Transverse colon (tissue), 3 donors: ENCODE measurements at regions not wholly inside any gene's neighbourhood (a gene's known extent, or its start where the extent isn't known, plus 50 kb on each side); places are given as distances from the start of the nearest gene placed in this dataset.

ENCODE experiments used
- CTCF ChIP-seq, 5 experiments: fragments of 200-600 bp in 3 of 5; fragments of 450-650 bp in 2 of 5; sonication (generic) in 3 of 5; IDR thresholded peaks; 1 replicate in 2 of 5; 2 replicates in 3 of 5; pipeline ENCODE4 v1.5.1; 2016 to 2017; ENCODE audit warnings: antibody characterized with exemption in 5 of 5, inconsistent platforms in 3 of 5, mild to moderate bottlenecking in 2 of 5, moderate library complexity in 1 of 5
- POLR2A ChIP-seq: fragments of 450-650 bp; IDR thresholded peaks from one replicate; pipeline ENCODE4 v1.6.1; 2016; ENCODE audit warnings: antibody characterized with exemption, mild to moderate bottlenecking, moderate library complexity

DNA sequence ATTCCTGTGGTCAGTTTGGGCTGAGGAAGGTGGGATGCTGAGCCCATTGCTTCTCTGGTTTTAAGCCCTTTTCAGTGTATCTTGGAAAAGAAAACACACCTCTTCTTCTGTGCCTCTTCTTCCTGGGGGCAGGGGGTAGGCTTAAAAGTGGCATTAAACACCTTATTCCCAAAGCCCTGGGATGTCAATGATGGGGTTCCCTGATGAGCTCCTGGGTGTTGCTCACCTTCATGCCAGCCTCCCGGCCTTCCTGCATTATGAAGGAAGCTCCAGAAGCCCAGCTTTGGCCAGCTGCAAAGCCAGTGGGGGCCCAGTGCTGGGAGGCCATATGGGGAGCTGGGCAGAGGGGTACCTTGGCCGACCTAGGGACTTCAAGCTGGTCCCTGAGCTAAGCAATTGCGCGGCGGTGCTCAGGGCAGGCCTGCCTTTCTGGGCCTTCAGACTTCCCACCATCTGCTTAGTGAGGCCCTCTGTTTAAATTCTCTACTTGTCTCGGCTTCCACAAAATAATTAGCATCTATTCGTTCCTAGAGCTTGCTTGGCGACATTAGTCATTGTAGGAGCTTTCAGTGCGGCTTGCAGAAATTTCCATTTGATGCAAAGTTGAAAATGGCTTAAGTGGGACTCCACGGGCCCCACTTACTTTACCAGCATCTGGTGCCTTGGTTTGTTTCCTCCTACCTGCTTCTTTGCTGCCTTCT, 121.7 kb upstream of the NLRP1 start:
- TF ChIP-seq POLR2A (no peak), CTCF (IDR thresholded peaks at IDR 0.05) (no peak)
